PC-3 (cell line): ENCODE measurements at regions not wholly inside any gene's neighbourhood (a gene's known extent, or its start where the extent isn't known, plus 50 kb on each side); places are given as distances from the start of the nearest gene placed in this dataset.
"Not testable (repeated sequence)": the region's sequence is repeated elsewhere in the genome, so short reads cannot be mapped to it uniquely, and the experiment has no call there.

Source experiments
- ATAC-seq: fragments of 200-7000 bp; cut with Tn5 transposase; 2 replicates; pipeline ENCODE4 v1.9.1; 2020; ENCODE audit warnings: mild to moderate bottlenecking, moderate library complexity
- BruUV-seq: library from RNA; stranded (reverse); fragments of 400-500 nt; replicated peaks from 2 replicates; lab custom pipeline; 2021; lab: Mats Ljungman, UMichigan
- CTCF ChIA-PET: fragments of 300-600 bp; sonication (Branson Sonifier 250); formaldehyde crosslinking; loops from one replicate; lab custom pipeline; 2022; ENCODE audit warnings: antibody characterized with exemption; lab: Charles Lee
- POLR2A ChIA-PET: fragments of 300-600 bp; sonication (Branson Sonifier 250); formaldehyde crosslinking; loops from one replicate; lab custom pipeline; 2022; ENCODE audit warnings: antibody characterized with exemption; ENCODE audit not compliant: unreplicated experiment; lab: Charles Lee
- DNase-seq: peaks from one replicate; pipeline ENCODE4 v3.0.0-alpha.2; 2015
- H2AFZ ChIP-seq: fragments of 300-600 bp; sonication (generic); 2 replicates; pipeline ENCODE4 v1.6.0; 2016; ENCODE audit warnings: antibody characterized with exemption, low read length
- H3F3A ChIP-seq: fragments of 300-600 bp; sonication (generic); one replicate; pipeline ENCODE4 v1.6.0; 2017; ENCODE audit warnings: antibody characterized with exemption, low read length, control low read depth, mild to moderate bottlenecking; ENCODE audit not compliant: unreplicated experiment
- H3K27ac ChIP-seq: fragments of 300-600 bp; sonication (generic); 2 replicates; pipeline ENCODE4 v1.5.1; 2016; ENCODE audit warnings: mild to moderate bottlenecking, low read length
- H3K27me3 ChIP-seq: fragments of 300-600 bp; sonication (generic); 2 replicates; pipeline ENCODE4 v1.6.1; 2016; ENCODE audit warnings: low read length, mixed read lengths
- H3K36me3 ChIP-seq: fragments of 300-600 bp; sonication (generic); 2 replicates; pipeline ENCODE4 v1.6.1; 2016; ENCODE audit warnings: low read depth, mixed run types, low read length, mixed read lengths
- H3K4me1 ChIP-seq: fragments of 300-600 bp; sonication (generic); 2 replicates; pipeline ENCODE4 v1.5.1; 2016; ENCODE audit warnings: low read length; ENCODE audit not compliant: insufficient read depth
- H3K4me2 ChIP-seq: fragments of 300-600 bp; sonication (generic); 2 replicates; pipeline ENCODE4 v1.6.0; 2016; ENCODE audit warnings: low read length
- H3K4me3 ChIP-seq: fragments of 300-600 bp; sonication (generic); 2 replicates; pipeline ENCODE4 v1.5.1; 2016; ENCODE audit warnings: mild to moderate bottlenecking, low read length, mixed read lengths
- H3K79me2 ChIP-seq: fragments of 300-600 bp; sonication (generic); 2 replicates; pipeline ENCODE4 v1.6.1; 2017; ENCODE audit warnings: low read length, mixed read lengths
- H3K9ac ChIP-seq: fragments of 300-600 bp; sonication (generic); 2 replicates; pipeline ENCODE4 v1.6.0; 2016; ENCODE audit warnings: mild to moderate bottlenecking, low read length
- H3K9me2 ChIP-seq: fragments of 300-600 bp; sonication (generic); replicated peaks from 2 replicates; pipeline ENCODE4 v1.6.1; 2016; ENCODE audit warnings: mixed run types, low read length, mixed read lengths
- H3K9me3 ChIP-seq: fragments of 300-600 bp; sonication (generic); 2 replicates; pipeline ENCODE4 v1.6.1; 2016; ENCODE audit warnings: low read length, mixed read lengths
- H4K20me1 ChIP-seq: fragments of 300-600 bp; sonication (generic); 2 replicates; pipeline ENCODE4 v1.6.1; 2016; ENCODE audit warnings: low read length, mixed read lengths
- EZH2 ChIP-seq: fragments of 300-600 bp; sonication (generic); IDR thresholded peaks from one replicate; pipeline ENCODE4 v1.6.1; 2017; ENCODE audit warnings: antibody characterized with exemption, mild to moderate bottlenecking, low read length; ENCODE audit not compliant: unreplicated experiment
- EZH2phosphoT487 ChIP-seq: fragments of 300-600 bp; sonication (generic); IDR thresholded peaks from 2 replicates; pipeline ENCODE4 v1.6.1; 2018; ENCODE audit warnings: mild to moderate bottlenecking, antibody characterized with exemption, low read length, borderline replicate concordance
- intact Hi-C: fragments of 100-400 bp; cut with micrococcal nuclease; formaldehyde crosslinking; loops from 2 replicates; pipeline ENCODE4 v1.9.0; 2023
- TF ChIP-seq, protein P1 (sequence below): fragments of 300-600 bp; sonication (generic); conservative IDR thresholded peaks from 2 replicates; pipeline ENCODE4 v1.5.1; 2017; ENCODE audit warnings: antibody characterized with exemption, low read depth, mild to moderate bottlenecking, low read length

DNA sequence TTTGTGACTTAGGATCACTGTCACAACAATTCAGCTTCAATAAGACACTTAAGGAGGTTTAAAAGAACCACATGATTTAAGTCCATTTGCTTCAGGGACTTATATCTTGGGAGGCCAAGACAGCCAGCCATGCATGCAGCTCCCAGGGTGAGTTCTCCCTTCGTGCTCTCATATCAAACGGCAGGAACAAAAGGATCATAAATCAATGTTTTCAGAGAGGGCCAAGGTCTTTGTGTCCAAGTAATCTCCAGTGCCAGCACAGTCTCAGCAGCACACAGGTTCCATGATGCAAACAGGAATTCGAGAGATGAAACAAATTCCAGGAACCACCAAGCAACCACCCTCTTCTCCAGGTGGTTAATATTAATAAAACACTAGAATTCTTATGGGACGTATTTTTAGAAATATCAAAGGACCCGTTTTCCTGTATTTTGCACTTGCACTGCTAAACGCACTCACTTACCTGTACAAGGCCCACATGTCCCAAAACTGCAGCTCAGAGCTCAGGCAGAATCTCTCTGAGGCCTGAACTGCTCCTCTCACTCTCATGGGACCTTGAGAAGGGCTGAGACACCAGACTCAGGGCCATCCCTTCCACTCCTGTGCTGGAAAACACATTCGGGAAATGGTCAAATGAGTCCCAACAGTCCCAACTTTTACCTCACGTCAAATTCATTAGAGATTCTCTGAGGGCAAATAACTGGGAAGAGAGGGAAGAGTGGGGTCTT lies 100.0 kb upstream of the RAB4A start:
- DNase-seq (no peak), ATAC-seq (no peak)
- no peaks in the 10 kb centered on the region for H4K20me1 ChIP-seq
- POLR2A ChIA-PET, result no interaction called here
- no peaks in the 10 kb centered on the region for H3K9me3 ChIP-seq
- no peak overlapping the region for H3K9ac ChIP-seq
- no TSS peak for BruUV-seq
- TF ChIP-seq, protein P1, sequence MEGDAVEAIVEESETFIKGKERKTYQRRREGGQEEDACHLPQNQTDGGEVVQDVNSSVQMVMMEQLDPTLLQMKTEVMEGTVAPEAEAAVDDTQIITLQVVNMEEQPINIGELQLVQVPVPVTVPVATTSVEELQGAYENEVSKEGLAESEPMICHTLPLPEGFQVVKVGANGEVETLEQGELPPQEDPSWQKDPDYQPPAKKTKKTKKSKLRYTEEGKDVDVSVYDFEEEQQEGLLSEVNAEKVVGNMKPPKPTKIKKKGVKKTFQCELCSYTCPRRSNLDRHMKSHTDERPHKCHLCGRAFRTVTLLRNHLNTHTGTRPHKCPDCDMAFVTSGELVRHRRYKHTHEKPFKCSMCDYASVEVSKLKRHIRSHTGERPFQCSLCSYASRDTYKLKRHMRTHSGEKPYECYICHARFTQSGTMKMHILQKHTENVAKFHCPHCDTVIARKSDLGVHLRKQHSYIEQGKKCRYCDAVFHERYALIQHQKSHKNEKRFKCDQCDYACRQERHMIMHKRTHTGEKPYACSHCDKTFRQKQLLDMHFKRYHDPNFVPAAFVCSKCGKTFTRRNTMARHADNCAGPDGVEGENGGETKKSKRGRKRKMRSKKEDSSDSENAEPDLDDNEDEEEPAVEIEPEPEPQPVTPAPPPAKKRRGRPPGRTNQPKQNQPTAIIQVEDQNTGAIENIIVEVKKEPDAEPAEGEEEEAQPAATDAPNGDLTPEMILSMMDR, result no peak
- TF ChIP-seq EZH2phosphoT487 (no peak), EZH2 (no peak)
- no peaks in the 10 kb centered on the region for H3K36me3 ChIP-seq
- CTCF ChIA-PET, result no interaction called here
- H2AFZ ChIP-seq, result no peak overlapping the region
- H3F3A ChIP-seq, result no peaks in the 10 kb centered on the region
- H3K4me2 ChIP-seq, result no peak overlapping the region
- no peaks in the 10 kb centered on the region for H3K79me2 ChIP-seq
- peaks cover 71% of the 10 kb centered on the region for H3K27me3 ChIP-seq
- no peaks in the 10 kb centered on the region for H3K4me1 ChIP-seq
- H3K27ac ChIP-seq, result no peak overlapping the region
- intact Hi-C loops, result no loop called here
- H3K4me3 ChIP-seq, result no peak overlapping the region
- no peaks in the 10 kb centered on the region for H3K9me2 ChIP-seq

DNA sequence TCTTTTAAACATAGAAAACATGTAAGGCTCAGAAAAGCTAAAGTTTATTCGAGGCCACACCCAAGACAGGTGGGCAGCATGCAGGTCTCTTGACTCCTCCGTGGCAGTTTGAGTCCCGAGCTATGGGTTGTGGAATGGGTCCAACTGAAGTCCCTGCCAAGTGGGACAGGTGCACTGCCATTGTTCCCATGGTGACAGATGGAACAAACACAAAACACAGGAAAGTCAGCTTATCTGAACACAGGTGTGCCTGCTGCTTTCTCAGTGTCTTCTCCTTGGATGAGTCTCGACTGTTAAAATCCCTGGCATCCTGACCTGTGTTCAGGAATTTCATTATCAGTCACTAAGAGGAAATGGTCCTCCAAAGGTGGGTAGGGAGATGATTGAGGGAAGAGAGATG lies 99.0 kb upstream of the RAB4A start:
- intact Hi-C loops, result no loop called here
- H3K9ac ChIP-seq, result no peak overlapping the region
- no peaks in the 10 kb centered on the region for H3K4me1 ChIP-seq
- H3K4me2 ChIP-seq, result no peak overlapping the region
- no TSS peak for BruUV-seq
- DNase-seq (peak; percentile 19), ATAC-seq (no peak)
- no peaks in the 10 kb centered on the region for H3K79me2 ChIP-seq
- no peaks in the 10 kb centered on the region for H3K9me2 ChIP-seq
- TF ChIP-seq EZH2phosphoT487 (no peak), EZH2 (no peak)
- TF ChIP-seq, protein P1, result no peak
- peaks cover 67% of the 10 kb centered on the region for H3K27me3 ChIP-seq
- H4K20me1 ChIP-seq, result no peaks in the 10 kb centered on the region
- ChIA-PET CTCF (no interaction called here), POLR2A (no interaction called here)
- H3K4me3 ChIP-seq, result no peak overlapping the region
- H3K36me3 ChIP-seq, result no peaks in the 10 kb centered on the region
- no peak overlapping the region for H2AFZ ChIP-seq
- no peaks in the 10 kb centered on the region for H3K9me3 ChIP-seq
- H3F3A ChIP-seq, result no peaks in the 10 kb centered on the region
- H3K27ac ChIP-seq, result no peak overlapping the region

DNA sequence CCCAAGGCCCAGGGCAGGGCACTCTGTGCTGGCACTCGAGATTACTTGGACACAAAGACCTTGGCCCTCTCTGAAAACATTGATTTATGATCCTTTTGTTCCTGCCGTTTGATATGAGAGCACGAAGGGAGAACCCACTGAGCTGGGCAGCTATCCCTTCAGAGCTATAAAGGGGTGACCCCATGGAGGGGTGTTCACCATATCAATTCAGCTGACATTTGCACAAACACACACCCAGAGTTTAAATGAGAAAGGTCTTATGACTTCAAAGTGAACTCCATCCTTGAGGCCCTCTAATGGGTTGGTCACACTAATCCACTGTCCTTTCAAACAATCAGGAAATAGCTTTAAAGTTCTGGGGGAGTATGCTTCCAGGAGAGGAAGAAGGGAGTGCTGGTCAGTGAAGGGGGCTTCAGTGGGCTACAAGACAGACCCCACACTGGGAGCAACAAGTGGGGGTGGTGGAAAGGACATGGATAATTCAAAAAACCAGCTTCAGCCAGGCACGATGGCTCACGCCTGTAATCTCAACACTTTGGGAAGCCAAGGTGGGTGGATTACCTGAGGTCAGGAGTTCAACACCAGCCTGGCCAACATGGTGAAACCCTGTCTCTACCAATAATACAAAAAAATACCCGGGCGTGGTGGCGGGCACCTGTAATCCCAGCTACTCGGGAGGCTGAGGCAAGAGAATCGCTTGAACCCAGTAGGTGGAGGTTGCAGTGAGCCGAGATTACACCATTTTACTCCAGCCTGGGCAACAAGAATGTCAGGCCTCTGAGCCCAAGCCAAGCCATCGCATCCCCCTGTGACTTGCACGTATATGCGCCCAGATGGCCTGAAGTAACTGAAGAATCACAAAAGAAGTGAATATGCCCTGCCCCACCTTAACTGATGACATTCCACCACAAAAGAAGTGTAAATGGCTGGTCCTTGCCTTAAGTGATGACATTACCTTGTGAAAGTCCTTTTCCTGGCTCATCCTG lies 97.1 kb upstream of the RAB4A start:
- H3K27me3 ChIP-seq, result peaks cover 49% of the 10 kb centered on the region
- H3K9me3 ChIP-seq, H3F3A ChIP-seq, H3K9me2 ChIP-seq, H3K36me3 ChIP-seq, H2AFZ ChIP-seq, H3K4me1 ChIP-seq, DNase-seq, BruUV-seq, intact Hi-C loops, H4K20me1 ChIP-seq, H3K4me2 ChIP-seq, H3K9ac ChIP-seq, H3K79me2 ChIP-seq, POLR2A ChIA-PET, H3K4me3 ChIP-seq, ATAC-seq, CTCF ChIA-PET, H3K27ac ChIP-seq: not testable (repeated sequence)

DNA sequence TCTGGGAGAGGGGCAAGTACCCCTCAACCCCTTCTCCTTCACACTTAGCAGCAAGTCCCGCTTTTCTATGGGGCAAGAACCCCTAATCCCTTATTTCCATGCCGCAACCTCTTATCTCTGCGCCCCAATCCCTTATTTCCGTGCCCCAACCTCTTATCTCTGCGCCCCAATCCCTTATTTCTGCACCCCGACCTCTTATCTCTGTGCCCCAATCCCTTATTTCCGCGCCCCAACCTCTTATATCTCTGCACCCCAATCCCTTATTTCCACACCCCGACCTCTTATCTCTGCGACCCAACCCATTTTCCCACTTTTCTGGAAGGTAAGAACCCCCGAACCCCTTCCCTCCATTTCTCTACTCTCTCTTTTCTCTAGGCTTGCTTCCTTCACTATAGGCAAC lies 95.6 kb upstream of the RAB4A start:
- H2AFZ ChIP-seq, H3K9me3 ChIP-seq, H4K20me1 ChIP-seq, intact Hi-C loops, DNase-seq, H3K36me3 ChIP-seq, H3K4me1 ChIP-seq, H3K9ac ChIP-seq, BruUV-seq, POLR2A ChIA-PET, H3K9me2 ChIP-seq, H3K4me3 ChIP-seq, ATAC-seq, H3K4me2 ChIP-seq, H3K79me2 ChIP-seq, CTCF ChIA-PET, H3F3A ChIP-seq, H3K27ac ChIP-seq: not testable (repeated sequence)
- peaks cover 34% of the 10 kb centered on the region for H3K27me3 ChIP-seq

DNA sequence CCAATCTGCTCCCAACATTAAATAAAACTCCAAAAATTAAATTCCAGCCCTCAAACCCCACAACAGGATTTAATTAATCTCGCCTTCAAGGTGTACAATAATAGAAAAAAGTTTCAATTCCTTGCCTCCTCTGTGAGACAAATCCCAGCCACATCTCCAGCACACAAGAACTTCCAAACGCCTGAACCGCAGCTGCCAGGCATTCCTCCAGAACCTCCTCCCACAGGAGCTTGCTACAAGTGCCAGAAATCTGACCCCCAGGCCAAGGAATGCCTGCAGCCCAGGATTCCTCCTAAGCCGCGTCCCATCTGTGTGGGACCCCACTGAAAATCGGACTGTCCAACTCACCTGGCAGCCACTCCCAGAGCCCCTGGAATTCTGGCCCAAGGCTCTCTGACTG lies 94.5 kb upstream of the RAB4A start:
- H3K4me3 ChIP-seq, H3K79me2 ChIP-seq, H4K20me1 ChIP-seq, H3K4me1 ChIP-seq, BruUV-seq, ATAC-seq, DNase-seq, H3K27ac ChIP-seq, H3K4me2 ChIP-seq, H3K9ac ChIP-seq, H3K9me3 ChIP-seq, CTCF ChIA-PET, H3K36me3 ChIP-seq, H3F3A ChIP-seq, H2AFZ ChIP-seq, H3K9me2 ChIP-seq, POLR2A ChIA-PET, intact Hi-C loops: not testable (repeated sequence)
- peaks cover 22% of the 10 kb centered on the region for H3K27me3 ChIP-seq
